Lower leg skin (tissue), 4 donors: ENCODE measurements at regions not wholly inside any gene's neighbourhood (a gene's known extent, or its start where the extent isn't known, plus 50 kb on each side); places are given as distances from the start of the nearest gene placed in this dataset.

Experiments used
- DNase-seq, 2 donors: peaks; one replicate each; pipeline ENCODE4 v3.0.0-alpha.2; 2019; ENCODE audit warnings: low spot score in 2 of 2
- H3K4me3 ChIP-seq: fragments of 200-600 bp; sonication (generic); 2 replicates; pipeline ENCODE4 v1.5.1; 2017; ENCODE audit warnings: mild to moderate bottlenecking, low read depth; ENCODE audit not compliant: poor library complexity, severe bottlenecking
- CTCF ChIP-seq, 3 donors: fragments of 450-650 bp; IDR thresholded peaks; one replicate each; pipeline ENCODE4 v1.5.1; 2016; ENCODE audit warnings: antibody characterized with exemption in 3 of 3, mild to moderate bottlenecking in 3 of 3, moderate library complexity in 2 of 3
- POLR2A ChIP-seq, 2 donors: fragments of 450-650 bp; IDR thresholded peaks; one replicate each; pipeline ENCODE4 v1.6.1; 2016 to 2017; ENCODE audit warnings: antibody characterized with exemption in 2 of 2, mild to moderate bottlenecking in 1 of 2, moderate library complexity in 1 of 2
- WGBS, 2 donors: methylation state at CpG; one replicate each; pipeline ENCODE4 v1.1.5; 2018; 5-methylcytosine and 5-hydroxymethylcytosine counted together
- intact Hi-C: fragments of 100-400 bp; cut with DNase I; formaldehyde crosslinking; loops from one replicate; pipeline ENCODE4 v1.15.0; 2023; ENCODE audit warnings: low total_unique reads

GRCh38 chr1:148318904-148319242 is 164.2 kb downstream of the PPIAL4G start:
- intact Hi-C loops = no loop called here
- no peak for DNase-seq
- TF ChIP-seq POLR2A (IDR thresholded peaks at IDR 0.05) = no peak
- TF ChIP-seq CTCF (IDR thresholded peaks at IDR 0.05) = no peak
- H3K4me3 ChIP-seq = no peak overlapping the region
- 84 to 86% methylated on average over 6 of the region's 6 CpGs for WGBS, 2 donors

DNA sequence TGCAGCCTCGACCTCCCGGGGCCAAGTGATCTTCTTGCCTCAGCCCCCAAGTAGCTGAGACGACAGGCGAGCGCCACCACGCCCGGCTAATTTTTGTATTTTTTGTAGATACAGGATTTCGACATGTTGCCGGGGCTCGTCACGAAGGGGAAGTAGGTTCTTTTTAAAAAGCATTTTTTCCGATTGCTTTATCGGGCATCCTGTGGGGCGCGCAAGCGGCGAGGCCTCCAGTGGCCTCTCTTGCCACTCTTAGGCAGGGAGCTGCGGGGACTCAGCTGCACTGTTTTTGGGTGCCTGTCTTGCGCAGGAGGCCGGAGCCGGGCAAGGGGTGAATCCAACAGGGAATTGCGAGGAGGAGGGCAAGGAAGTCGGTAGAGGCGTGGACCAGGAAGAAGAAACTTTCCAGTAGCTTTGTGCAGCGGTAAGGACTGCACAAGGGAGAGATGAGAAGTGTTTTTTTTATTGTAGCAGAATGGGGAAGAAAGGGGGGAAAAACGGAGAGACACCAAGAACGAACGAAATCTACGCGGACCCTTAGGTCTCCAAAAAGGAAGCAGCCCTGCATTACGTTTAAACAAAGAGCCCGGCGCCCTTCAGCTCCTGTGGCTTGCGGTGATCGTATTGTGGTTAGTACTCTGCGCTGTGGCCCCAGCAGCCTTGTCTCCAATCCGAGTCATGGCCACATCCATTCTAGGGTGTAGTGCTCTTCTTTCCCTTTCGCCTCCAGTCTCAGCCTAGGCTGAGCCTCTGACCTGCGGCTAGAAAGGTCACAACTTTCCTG is 164.8 kb downstream of the PPIAL4G start:
- no peak overlapping the region for H3K4me3 ChIP-seq
- 24 to 26% methylated on average over 39 of the region's 39 CpGs for WGBS, 2 donors
- intact Hi-C loops = no loop called here
- TF ChIP-seq CTCF (IDR thresholded peaks at IDR 0.05) (no peak), POLR2A (IDR thresholded peaks at IDR 0.05) (no peak)
- DNase-seq = no peak

DNA sequence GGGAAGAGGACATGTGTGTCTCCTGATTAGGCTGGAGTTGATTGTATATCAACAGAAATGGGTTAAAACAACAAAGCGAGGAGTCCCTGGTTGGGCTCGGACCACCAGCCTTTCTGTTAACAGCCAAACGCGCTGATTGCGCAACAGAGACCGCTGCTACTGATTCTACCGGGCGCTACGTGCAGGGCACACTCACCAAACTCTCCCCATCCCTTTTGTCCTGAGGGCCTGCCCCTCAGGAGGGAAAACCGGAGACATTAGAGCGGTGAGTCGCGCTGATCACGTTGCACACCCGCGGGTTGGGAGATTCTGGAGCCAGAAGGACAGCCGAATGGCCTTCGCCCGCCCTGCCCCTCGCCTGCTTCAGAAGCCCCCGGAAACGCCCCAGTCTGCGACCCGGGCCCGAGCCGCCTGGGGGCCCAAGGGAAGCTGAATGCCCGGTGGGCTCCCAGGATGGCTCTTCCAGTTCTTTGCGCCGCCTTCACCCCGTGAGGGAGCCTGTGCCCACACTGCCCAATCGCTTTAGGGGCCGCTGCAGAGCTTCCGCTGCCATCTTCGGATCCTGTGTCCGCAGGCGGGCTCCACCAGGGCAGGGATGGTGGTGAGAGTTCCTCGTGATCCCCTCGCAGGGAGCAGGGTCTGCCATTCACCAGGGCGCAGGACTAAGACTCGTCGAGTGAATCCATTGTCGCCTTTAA is 165.4 kb upstream of the NBPF11 start:
- 38 to 41% methylated on average over 42 of the region's 42 CpGs for WGBS, 2 donors
- no peak for DNase-seq
- TF ChIP-seq CTCF (IDR thresholded peaks at IDR 0.05) (no peak), POLR2A (IDR thresholded peaks at IDR 0.05) (no peak)
- H3K4me3 ChIP-seq = no peak overlapping the region
- intact Hi-C loops = no loop called here

- no peak overlapping the region for H3K4me3 ChIP-seq
- TF ChIP-seq POLR2A (IDR thresholded peaks at IDR 0.05) (no peak), CTCF (IDR thresholded peaks at IDR 0.05) (no peak)
- intact Hi-C loops = no loop called here
- 75 to 76% methylated on average over 6 of the region's 6 CpGs for WGBS, 2 donors
- no peak for DNase-seq
Observed at GRCh38 chr1:148315071-148315811, 163.2 kb upstream of the NBPF11 start.

- TF ChIP-seq CTCF (IDR thresholded peaks at IDR 0.05) (no peak), POLR2A (IDR thresholded peaks at IDR 0.05) (no peak)
- intact Hi-C loops = no loop called here
- no peak overlapping the region for H3K4me3 ChIP-seq
Observed at GRCh38 chr1:148310807-148311206, 158.7 kb upstream of the NBPF11 start.

More at GRCh38 chr1:148310807-148311206, 158.7 kb upstream of the NBPF11 start:
- no peak for DNase-seq
